ENCODE measurements at regions not wholly inside any gene's neighbourhood (a gene's known extent, or its start where the extent isn't known, plus 50 kb on each side); places are given as distances from the start of the nearest gene placed in this dataset.

DNA sequence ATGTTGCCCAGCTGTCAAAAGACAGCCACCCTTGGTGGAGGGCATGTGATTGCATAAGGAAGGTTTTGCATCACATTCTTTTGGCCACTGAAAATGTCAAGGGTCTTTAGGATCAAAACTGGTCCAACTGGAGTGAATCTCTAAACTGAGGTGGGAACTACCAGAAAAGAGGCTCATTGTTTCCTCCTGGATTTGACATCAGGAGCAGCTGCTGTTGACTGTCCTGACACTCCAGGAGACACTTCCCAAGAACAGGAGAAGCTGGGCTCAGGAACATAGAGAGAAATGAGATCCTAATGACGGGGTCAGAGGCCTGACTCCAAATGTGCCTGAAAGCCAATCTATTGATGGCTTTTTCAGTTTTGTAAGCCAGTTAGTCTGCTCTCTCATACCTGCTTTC, 105.3 kb upstream of the LRIG1 start:
- H3K27me3 ChIP-seq = no peaks in the 10 kb centered on the region
- intact Hi-C loops (cut with DNase I) = no loop called here
- 91 to 100% (median 98%) methylated on average over 1 of the region's 1 CpG for WGBS, 4 donors
- DNase-seq = no peak
- no peak overlapping the region for H3K27ac ChIP-seq
- peaks cover 0 to 7% (median 0%) of the 10 kb centered on the region in 12 donors for H3K9me3 ChIP-seq
- ATAC-seq = no peak
- TF ChIP-seq POLR2A (IDR thresholded peaks at IDR 0.05) = no peak
- TF ChIP-seq, protein P1, sequence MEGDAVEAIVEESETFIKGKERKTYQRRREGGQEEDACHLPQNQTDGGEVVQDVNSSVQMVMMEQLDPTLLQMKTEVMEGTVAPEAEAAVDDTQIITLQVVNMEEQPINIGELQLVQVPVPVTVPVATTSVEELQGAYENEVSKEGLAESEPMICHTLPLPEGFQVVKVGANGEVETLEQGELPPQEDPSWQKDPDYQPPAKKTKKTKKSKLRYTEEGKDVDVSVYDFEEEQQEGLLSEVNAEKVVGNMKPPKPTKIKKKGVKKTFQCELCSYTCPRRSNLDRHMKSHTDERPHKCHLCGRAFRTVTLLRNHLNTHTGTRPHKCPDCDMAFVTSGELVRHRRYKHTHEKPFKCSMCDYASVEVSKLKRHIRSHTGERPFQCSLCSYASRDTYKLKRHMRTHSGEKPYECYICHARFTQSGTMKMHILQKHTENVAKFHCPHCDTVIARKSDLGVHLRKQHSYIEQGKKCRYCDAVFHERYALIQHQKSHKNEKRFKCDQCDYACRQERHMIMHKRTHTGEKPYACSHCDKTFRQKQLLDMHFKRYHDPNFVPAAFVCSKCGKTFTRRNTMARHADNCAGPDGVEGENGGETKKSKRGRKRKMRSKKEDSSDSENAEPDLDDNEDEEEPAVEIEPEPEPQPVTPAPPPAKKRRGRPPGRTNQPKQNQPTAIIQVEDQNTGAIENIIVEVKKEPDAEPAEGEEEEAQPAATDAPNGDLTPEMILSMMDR (IDR thresholded peaks at IDR 0.05) = no peak
- no peak overlapping the region for H3K4me3 ChIP-seq
- no peaks in the 10 kb centered on the region for H3K4me1 ChIP-seq
- H3K36me3 ChIP-seq = no peaks in the 10 kb centered on the region

DNA sequence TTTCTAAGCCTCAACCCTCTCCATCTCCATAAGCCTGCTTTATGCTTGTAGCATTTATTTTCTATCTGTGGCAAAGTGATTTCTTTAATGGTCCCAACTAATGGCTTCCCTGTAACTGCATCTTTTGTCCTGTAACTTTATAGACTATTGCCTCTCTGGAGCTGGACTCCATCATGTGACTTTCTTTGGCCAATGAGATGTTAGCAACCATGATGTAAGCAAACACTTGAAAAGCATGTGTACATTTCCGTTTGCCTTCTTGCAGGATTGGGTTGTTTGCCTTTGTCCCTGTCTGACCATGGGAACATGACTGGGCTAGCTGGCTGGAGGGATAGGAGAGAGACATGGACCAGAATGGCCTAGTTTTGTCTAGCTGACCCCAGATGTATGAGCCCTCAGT, 106.0 kb upstream of the LRIG1 start:
- ATAC-seq = no peak
- 79 to 96% (median 88%) methylated on average over 1 of the region's 1 CpG for WGBS, 4 donors
- intact Hi-C loops (cut with DNase I) = no loop called here
- Histone ChIP-seq H3K36me3 (no peaks in the 10 kb centered on the region), H3K9me3 (peaks cover 0 to 7% (median 0%) of the 10 kb centered on the region in 12 donors), H3K27me3 (no peaks in the 10 kb centered on the region), H3K27ac (no peak overlapping the region), H3K4me1 (no peaks in the 10 kb centered on the region), H3K4me3 (no peak overlapping the region)
- TF ChIP-seq, protein P1 (IDR thresholded peaks at IDR 0.05) = no peak
- TF ChIP-seq POLR2A (IDR thresholded peaks at IDR 0.05) = no peak
- DNase-seq = no peak

DNA sequence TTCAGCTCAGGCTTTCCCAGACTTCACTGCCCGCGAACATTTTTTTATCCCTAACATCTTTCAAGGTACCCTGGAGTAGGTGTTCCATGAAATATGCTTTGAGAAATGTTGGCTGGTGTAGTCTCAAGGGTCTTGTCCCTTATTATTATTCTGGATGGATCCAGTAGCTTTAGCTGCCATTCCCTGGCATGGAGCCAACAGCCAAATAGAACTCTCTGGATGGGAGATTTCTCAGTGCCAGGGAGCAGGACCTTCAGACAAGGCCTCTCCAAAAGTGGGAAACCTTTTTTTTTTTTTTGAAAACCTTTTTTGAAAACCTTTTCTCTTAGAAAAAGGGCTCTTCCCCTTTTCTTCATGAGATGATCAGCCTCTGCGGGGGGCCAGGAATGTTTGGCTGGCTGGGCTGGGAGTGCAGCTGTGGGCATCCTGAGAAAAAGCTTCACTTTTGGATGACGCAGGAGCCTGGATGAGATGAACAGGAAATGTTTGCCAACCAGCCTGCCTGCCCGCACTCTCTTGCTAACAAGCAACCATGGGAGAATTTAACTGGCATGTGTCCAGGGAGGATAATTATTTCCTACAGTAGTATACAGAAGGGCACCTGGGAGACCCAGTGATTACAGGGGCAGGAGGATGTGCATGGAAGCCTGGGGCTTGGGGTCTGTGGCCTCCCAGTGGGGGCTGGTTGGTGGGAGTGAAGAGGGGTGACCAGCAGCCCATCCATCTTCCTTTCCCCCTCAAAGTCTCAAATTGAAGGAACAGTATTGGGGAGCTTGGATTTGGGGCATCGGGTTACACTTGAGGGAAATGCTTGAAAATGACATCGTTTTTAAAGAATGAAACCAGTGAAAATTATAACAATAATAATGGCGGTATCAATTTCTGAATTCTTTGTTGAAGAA, 109.1 kb upstream of the LRIG1 start:
- 83 to 88% (median 84%) methylated on average over 8 of the region's 8 CpGs for WGBS, 4 donors
- Histone ChIP-seq H3K4me1 (no peaks in the 10 kb centered on the region), H3K9me3 (peaks cover 0 to 7% (median 0%) of the 10 kb centered on the region in 12 donors), H3K27ac (no peak overlapping the region), H3K27me3 (no peaks in the 10 kb centered on the region), H3K36me3 (no peaks in the 10 kb centered on the region), H3K4me3 (no peak overlapping the region)
- TF ChIP-seq, protein P1 (IDR thresholded peaks at IDR 0.05) = no peak
- no peak for TF ChIP-seq POLR2A (IDR thresholded peaks at IDR 0.05)
- DNase-seq = no peak
- intact Hi-C loops (cut with DNase I) = no loop called here
- no peak for ATAC-seq

DNA sequence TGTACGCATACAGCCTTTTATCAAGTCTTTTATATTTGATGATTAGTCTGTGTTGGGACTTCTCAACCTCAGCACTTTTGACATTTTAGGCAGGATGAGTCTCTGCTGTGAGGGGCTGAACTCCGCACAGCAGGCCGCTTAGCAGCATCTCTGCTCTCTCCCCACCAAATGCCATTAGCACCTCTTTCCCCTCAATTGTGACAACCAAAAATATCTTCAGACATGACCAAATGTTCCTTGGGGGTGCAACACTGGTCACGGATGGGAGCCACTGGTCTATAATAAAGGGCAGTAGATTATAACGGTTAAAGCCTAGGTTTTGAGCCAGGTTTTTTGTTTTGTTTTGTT, 109.7 kb upstream of the LRIG1 start:
- TF ChIP-seq, protein P1 (IDR thresholded peaks at IDR 0.05) = no peak
- TF ChIP-seq POLR2A (IDR thresholded peaks at IDR 0.05) = no peak
- peaks cover 0 to 7% (median 0%) of the 10 kb centered on the region in 12 donors for H3K9me3 ChIP-seq
- WGBS, 4 donors = 94 to 97% (median 97%) methylated on average over 5 of the region's 5 CpGs
- H3K27ac ChIP-seq = no peak overlapping the region
- DNase-seq (no peak), ATAC-seq (no peak)
- no peaks in the 10 kb centered on the region for H3K36me3 ChIP-seq
- H3K27me3 ChIP-seq = no peaks in the 10 kb centered on the region
- intact Hi-C loops (cut with DNase I) = no loop called here
- H3K4me1 ChIP-seq = peaks cover 0 to 3% (median 0%) of the 10 kb centered on the region in 12 donors
- H3K4me3 ChIP-seq = no peak overlapping the region

Measured in heart left ventricle (tissue), 16 donors.